Esophagus squamous epithelium (tissue), 4 donors: ENCODE measurements at regions not wholly inside any gene's neighbourhood (a gene's known extent, or its start where the extent isn't known, plus 50 kb on each side); places are given as distances from the start of the nearest gene placed in this dataset.

ENCODE experiments used
- CTCF ChIP-seq, 6 experiments: fragments of 450-650 bp in 4 of 6; fragments of 200-600 bp in 2 of 6; sonication (generic) in 2 of 6; IDR thresholded peaks; one replicate each; pipeline ENCODE4 v1.5.1; 2016 to 2019; ENCODE audit warnings: antibody characterized with exemption in 6 of 6, mild to moderate bottlenecking in 4 of 6, moderate library complexity in 4 of 6
- POLR2A ChIP-seq, 4 donors: fragments of 450-650 bp; IDR thresholded peaks; one replicate each; pipeline ENCODE4 v1.6.1; 2017; ENCODE audit warnings: antibody characterized with exemption in 4 of 4, mild to moderate bottlenecking in 4 of 4, moderate library complexity in 3 of 4

GRCh38 chr9:103928442-103928841, 165.7 kb upstream of the SMC2 start:
- TF ChIP-seq CTCF (IDR thresholded peaks at IDR 0.05), result no peak
- TF ChIP-seq POLR2A (IDR thresholded peaks at IDR 0.05), result no peak
